B cell (primary cell): ENCODE measurements at regions not wholly inside any gene's neighbourhood (a gene's known extent, or its start where the extent isn't known, plus 50 kb on each side); places are given as distances from the start of the nearest gene placed in this dataset.

Experiments
- ATAC-seq: fragments of 200-7000 bp; cut with Tn5 transposase; one replicate; pipeline ENCODE4 v1.10.0; 2021; ENCODE audit warnings: low read depth, mild to moderate bottlenecking, moderate number of reproducible peaks, moderate library complexity
- CTCF ChIA-PET: fragments of 350-600 bp; sonication (Branson Sonifier 250); formaldehyde crosslinking; loops from one replicate; lab custom pipeline; 2021; ENCODE audit warnings: antibody characterized with exemption, inconsistent platforms; lab: Charles Lee
- POLR2A ChIA-PET: fragments of 350-600 bp; sonication (Branson Sonifier 250); formaldehyde crosslinking; loops from one replicate; lab custom pipeline; 2021; ENCODE audit warnings: antibody characterized with exemption; lab: Charles Lee
- DNase-seq: peaks from one replicate; pipeline ENCODE4 v3.0.0; 2013
- H2AFZ ChIP-seq: 2 replicates; pipeline ENCODE4 v1.6.1; 2012; ENCODE audit warnings: mild to moderate bottlenecking, low read depth, low read length; ENCODE audit not compliant: insufficient read depth, poor library complexity, severe bottlenecking
- H3K27ac ChIP-seq, 2 donors: 1 replicate in 1 of 2; 2 replicates in 1 of 2; pipeline ENCODE4 v1.5.1; 2012 to 2013; ENCODE audit warnings: low read length in 2 of 2, mild to moderate bottlenecking in 2 of 2, moderate library complexity in 1 of 2
- H3K27me3 ChIP-seq, 4 experiments: fragments of 200-600 bp in 1 of 4; sonication (generic) in 1 of 4; replicated peaks in 1 of 4; 1 replicate in 2 of 4; 2 replicates in 2 of 4; pipeline versions ENCODE4 v1.6.1 to v1.7.0; 2013 to 2016; ENCODE audit warnings: low read length in 3 of 4, mild to moderate bottlenecking in 2 of 4, mixed read lengths in 1 of 4, moderate library complexity in 1 of 4; ENCODE audit not compliant: insufficient read depth in 4 of 4, control insufficient read depth in 3 of 4; ENCODE audit errors: control extremely low read depth in 1 of 4
- H3K36me3 ChIP-seq, 2 experiments: replicated peaks in 1 of 2; 1 replicate in 1 of 2; 2 replicates in 1 of 2; pipeline versions ENCODE4 v1.6.1 to v1.7.1; 2013; ENCODE audit warnings: low read length in 1 of 2; ENCODE audit not compliant: insufficient read depth in 2 of 2, control insufficient read depth in 1 of 2; ENCODE audit errors: control extremely low read depth in 1 of 2, extremely low read depth in 1 of 2
- H3K4me1 ChIP-seq, 2 donors: fragments of 200-600 bp in 1 of 2; sonication (generic) in 1 of 2; 1 replicate in 1 of 2; 2 replicates in 1 of 2; pipeline versions ENCODE4 v1.5.1 to v1.6.1; 2013 to 2017; ENCODE audit warnings: low read length in 2 of 2; ENCODE audit not compliant: control insufficient read depth in 2 of 2, insufficient read depth in 2 of 2
- H3K4me2 ChIP-seq: replicated peaks from 2 replicates; pipeline ENCODE3; 2012; ENCODE audit warnings: mild to moderate bottlenecking, low read depth, low read length; ENCODE audit not compliant: poor library complexity, severe bottlenecking
- H3K4me3 ChIP-seq, 5 experiments: fragments of 200-600 bp in 1 of 5; sonication (generic) in 1 of 5; 1 replicate in 3 of 5; 2 replicates in 2 of 5; pipeline versions ENCODE4 v1.5.1 to v1.7.0; 2011 to 2016; ENCODE audit warnings: low read length in 4 of 5, mild to moderate bottlenecking in 4 of 5, low read depth in 2 of 5, control low read depth in 1 of 5, moderate library complexity in 1 of 5; ENCODE audit not compliant: insufficient read depth in 1 of 5; ENCODE audit errors: control extremely low read depth in 1 of 5, extremely low read depth in 1 of 5
- H3K79me2 ChIP-seq: fragments of 200-600 bp; sonication (generic); one replicate; pipeline ENCODE4 v1.6.0; 2016; ENCODE audit warnings: low read length; ENCODE audit not compliant: control insufficient read depth, insufficient read depth
- H3K9ac ChIP-seq: fragments of 200-600 bp; sonication (generic); 2 replicates; pipeline ENCODE4 v1.6.1; 2017; ENCODE audit warnings: mild to moderate bottlenecking, low read length, moderate library complexity
- H3K9me3 ChIP-seq, 3 donors: one replicate each; pipeline versions ENCODE4 v1.6.1 to v1.7.1; 2013; ENCODE audit warnings: low read length in 2 of 3; ENCODE audit not compliant: control insufficient read depth in 2 of 3, insufficient read depth in 1 of 3; ENCODE audit errors: control extremely low read depth in 1 of 3
- H4K20me1 ChIP-seq: 2 replicates; pipeline ENCODE4 v1.6.0; 2012; ENCODE audit warnings: mild to moderate bottlenecking, low read length; ENCODE audit not compliant: insufficient read depth, control insufficient read depth, poor library complexity, severe bottlenecking
- H3K27ac Mint-ChIP-seq: one replicate; pipeline ENCODE4 v1.8.0; 2021; ENCODE audit warnings: mixed read lengths
- H3K27me3 Mint-ChIP-seq: one replicate; pipeline ENCODE4 v1.8.0; 2021; ENCODE audit warnings: mixed read lengths
- H3K4me1 Mint-ChIP-seq: one replicate; pipeline ENCODE4 v1.8.0; 2021; ENCODE audit warnings: mixed read lengths
- H3K4me3 Mint-ChIP-seq: one replicate; pipeline ENCODE4 v1.8.0; 2021; ENCODE audit warnings: mixed read lengths
- H3K9me3 Mint-ChIP-seq: one replicate; pipeline ENCODE4 v1.8.0; 2022; ENCODE audit warnings: mixed read lengths; ENCODE audit not compliant: insufficient read depth
- CTCF ChIP-seq: fragments of 200-600 bp; IDR thresholded peaks from one replicate; pipeline ENCODE4 v1.8.0; 2022; ENCODE audit warnings: antibody characterized with exemption, mild to moderate bottlenecking
- EZH2 ChIP-seq: IDR thresholded peaks from 2 replicates; pipeline ENCODE4 v1.6.1; 2012; ENCODE audit warnings: borderline replicate concordance, low read depth, mild to moderate bottlenecking, moderate library complexity, low read length; ENCODE audit not compliant: insufficient read depth, poor library complexity, severe bottlenecking
- WGBS: methylation state at CpG from one replicate; pipeline ENCODE4 v1.1.5; 2013; ENCODE audit warnings: missing lambda C conversion rate; ENCODE audit not compliant: insufficient coverage; 5-methylcytosine and 5-hydroxymethylcytosine counted together
- intact Hi-C: fragments of 100-400 bp; cut with micrococcal nuclease; formaldehyde crosslinking; loops from one replicate; pipeline ENCODE4 v1.10.0; 2022

GRCh38 chr9:78940121-78940855, 631.5 kb upstream of the TLE4 start:
- Mint-ChIP-seq H3K27ac (no peak overlapping the region), H3K9me3 (peaks cover 2% of the 10 kb centered on the region), H3K4me3 (no peak overlapping the region), H3K27me3 (no peaks in the 10 kb centered on the region), H3K4me1 (no peaks in the 10 kb centered on the region)
- ATAC-seq: no peak
- H3K4me2 ChIP-seq: no peak overlapping the region
- ChIA-PET CTCF (no interaction called here), POLR2A (no interaction called here)
- H3K36me3 ChIP-seq: no peaks in the 10 kb centered on the region
- 100% methylated on average over 2 of the region's 4 CpGs for WGBS
- TF ChIP-seq CTCF: no peak
- TF ChIP-seq EZH2: no peak
- H3K4me1 ChIP-seq: no peaks in the 10 kb centered on the region
- H3K9ac ChIP-seq: no peak overlapping the region
- no peak overlapping the region for H3K4me3 ChIP-seq
- H2AFZ ChIP-seq: no peak overlapping the region
- H4K20me1 ChIP-seq: no peaks in the 10 kb centered on the region
- no peaks in the 10 kb centered on the region for H3K27me3 ChIP-seq
- no peaks in the 10 kb centered on the region for H3K9me3 ChIP-seq
- no peaks in the 10 kb centered on the region for H3K79me2 ChIP-seq
- intact Hi-C loops: no loop called here
- H3K27ac ChIP-seq: no peak overlapping the region
- no peak for DNase-seq

GRCh38 chr9:78954286-78954685, 617.5 kb upstream of the TLE4 start:
- ChIA-PET POLR2A (no interaction called here), CTCF (no interaction called here)
- no peak overlapping the region for H3K27ac ChIP-seq
- no peaks in the 10 kb centered on the region for H3K36me3 ChIP-seq
- H4K20me1 ChIP-seq: no peaks in the 10 kb centered on the region
- no peaks in the 10 kb centered on the region for H3K4me1 ChIP-seq
- H3K9me3 Mint-ChIP-seq: peaks cover 4% of the 10 kb centered on the region
- H3K9ac ChIP-seq: no peak overlapping the region
- no peaks in the 10 kb centered on the region for H3K27me3 ChIP-seq
- WGBS: 75% methylated on average over 1 of the region's 2 CpGs
- H3K9me3 ChIP-seq: peaks cover 0 to 11% (median 5%) of the 10 kb centered on the region in 3 donors
- TF ChIP-seq CTCF (no peak), EZH2 (no peak)
- H3K4me3 ChIP-seq: no peak overlapping the region
- DNase-seq: no peak
- no peaks in the 10 kb centered on the region for H3K79me2 ChIP-seq
- no peak overlapping the region for H3K4me2 ChIP-seq
- no peak overlapping the region for H2AFZ ChIP-seq
- H3K4me3 Mint-ChIP-seq: no peak overlapping the region
- H3K27ac Mint-ChIP-seq: no peak overlapping the region
- intact Hi-C loops: no loop called here
- no peaks in the 10 kb centered on the region for H3K4me1 Mint-ChIP-seq
- no peak for ATAC-seq
- H3K27me3 Mint-ChIP-seq: no peaks in the 10 kb centered on the region
